GM18873 (cell line): ENCODE measurements at regions not wholly inside any gene's neighbourhood (a gene's known extent, or its start where the extent isn't known, plus 50 kb on each side); places are given as distances from the start of the nearest gene placed in this dataset.
"Not testable (repeated sequence)": the region's sequence is repeated elsewhere in the genome, so short reads cannot be mapped to it uniquely, and the experiment has no call there.

Experiments
- ATAC-seq: cut with Tn5 transposase; IDR thresholded peaks from one replicate; pipeline ENCODE4 v1.9.1; 2021; ENCODE audit warnings: mild to moderate bottlenecking, moderate library complexity, moderate number of reproducible peaks; ENCODE audit not compliant: unreplicated experiment, low FRiP score

DNA sequence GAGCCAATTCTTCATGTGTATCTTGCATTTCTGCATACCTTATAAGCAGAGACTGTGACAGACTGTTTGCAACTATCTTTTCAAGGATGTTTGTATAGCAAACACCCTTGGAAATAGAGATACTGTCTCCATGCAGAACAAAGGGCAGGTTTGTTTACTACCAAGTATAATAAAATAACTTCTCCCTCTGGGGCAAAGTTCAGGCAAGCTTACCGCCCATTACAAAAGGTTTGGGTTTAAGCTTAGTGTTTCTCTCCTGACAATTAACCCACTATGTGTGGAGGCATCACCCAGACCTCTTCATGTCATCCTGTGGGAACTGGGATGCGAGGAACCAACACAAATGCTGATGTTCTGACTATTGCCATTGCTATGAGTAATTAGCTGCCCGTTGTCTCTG lies 479.1 kb upstream of the ZMIZ1 start:
- ATAC-seq = no peak

DNA sequence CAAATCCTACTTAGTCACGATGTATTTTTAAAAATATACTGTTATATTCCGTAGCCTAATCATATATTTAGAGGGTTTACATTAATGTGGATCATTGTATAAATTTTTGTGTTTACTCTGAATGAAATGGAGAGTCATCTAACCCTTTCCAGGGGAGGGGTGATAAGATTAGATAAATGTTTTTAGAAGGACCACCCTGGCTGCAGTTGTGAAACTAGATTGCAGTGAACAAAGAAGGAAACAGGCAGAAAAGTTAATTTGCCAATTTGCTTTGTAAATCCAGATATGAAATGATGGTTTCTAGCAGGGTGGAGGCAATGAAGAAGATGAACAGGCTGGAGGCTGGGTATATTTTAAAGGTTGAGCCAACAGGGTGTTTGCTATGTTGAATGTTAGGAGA lies 477.7 kb upstream of the ZMIZ1 start:
- no peak for ATAC-seq

- no peak for ATAC-seq
These were observed 474.1 kb upstream of the ZMIZ1 start for GRCh38 chr10:78594559-78595268.

GRCh38 chr10:78595269-78595619 lies 473.5 kb upstream of the ZMIZ1 start:
- no peak for ATAC-seq

- ATAC-seq = no peak
These were observed 472.2 kb upstream of the ZMIZ1 start for GRCh38 chr10:78596556-78596955.

DNA sequence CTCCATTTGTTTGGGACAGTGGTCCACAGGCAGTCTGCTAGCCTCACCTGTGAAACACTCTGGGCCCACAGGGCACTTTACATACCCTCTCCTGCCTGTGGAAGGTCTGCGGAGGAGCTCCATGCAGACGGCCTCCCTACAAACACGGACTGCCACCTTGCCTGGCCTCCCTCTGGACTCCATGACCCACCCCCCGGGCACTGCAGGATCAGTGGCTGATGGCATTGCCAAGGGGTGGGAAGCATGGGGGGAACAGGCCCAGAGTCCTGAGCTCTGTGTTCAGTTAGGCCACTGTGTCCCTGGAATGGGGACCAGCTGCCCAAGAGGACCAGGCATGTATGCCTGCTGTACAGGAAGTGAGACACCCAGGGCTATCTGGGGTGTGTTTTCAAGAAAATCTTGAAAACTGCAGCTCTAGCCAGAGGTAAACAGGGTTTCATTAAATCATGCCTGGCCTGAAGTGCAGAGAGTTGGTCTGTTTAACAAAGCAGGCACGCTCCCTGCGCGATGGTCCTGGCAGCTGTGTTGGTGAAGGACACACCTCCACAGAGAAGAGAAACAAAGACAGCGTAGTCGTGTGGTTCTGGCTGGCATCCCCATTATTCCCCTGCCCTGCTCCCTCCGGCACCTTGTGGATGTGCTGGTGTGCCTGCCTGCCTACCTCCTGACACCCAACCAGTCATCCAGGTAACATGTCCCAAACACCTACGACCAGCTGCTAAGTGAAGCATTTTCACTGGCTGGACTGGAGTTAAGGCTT lies 470.8 kb upstream of the ZMIZ1 start:
- ATAC-seq = no peak

GRCh38 chr10:78599122-78599853 lies 469.5 kb upstream of the ZMIZ1 start:
- ATAC-seq = no peak

GRCh38 chr10:78600121-78600665 lies 468.6 kb upstream of the ZMIZ1 start:
- ATAC-seq = no peak

DNA sequence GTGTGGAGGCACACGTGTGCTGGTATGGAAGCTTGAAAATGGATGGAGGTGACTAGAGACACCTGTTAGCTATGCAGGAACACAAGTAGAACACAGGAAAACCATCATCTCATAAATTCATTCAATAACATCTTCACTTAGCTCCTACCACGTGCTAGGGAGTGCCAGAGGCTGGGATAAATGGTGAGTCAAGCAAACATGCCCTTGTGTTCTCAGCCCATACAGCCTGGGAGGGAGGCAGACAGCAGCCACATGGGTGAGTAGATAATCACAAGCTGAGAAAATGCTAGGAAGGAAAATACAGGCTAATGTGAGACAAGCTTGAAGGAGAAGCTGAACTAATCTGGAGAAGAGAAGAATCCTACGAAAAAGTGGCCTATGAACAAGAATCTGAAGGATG lies 468.0 kb upstream of the ZMIZ1 start:
- ATAC-seq = no peak

GRCh38 chr10:78602201-78602932 lies 466.4 kb upstream of the ZMIZ1 start:
- ATAC-seq = no peak

DNA sequence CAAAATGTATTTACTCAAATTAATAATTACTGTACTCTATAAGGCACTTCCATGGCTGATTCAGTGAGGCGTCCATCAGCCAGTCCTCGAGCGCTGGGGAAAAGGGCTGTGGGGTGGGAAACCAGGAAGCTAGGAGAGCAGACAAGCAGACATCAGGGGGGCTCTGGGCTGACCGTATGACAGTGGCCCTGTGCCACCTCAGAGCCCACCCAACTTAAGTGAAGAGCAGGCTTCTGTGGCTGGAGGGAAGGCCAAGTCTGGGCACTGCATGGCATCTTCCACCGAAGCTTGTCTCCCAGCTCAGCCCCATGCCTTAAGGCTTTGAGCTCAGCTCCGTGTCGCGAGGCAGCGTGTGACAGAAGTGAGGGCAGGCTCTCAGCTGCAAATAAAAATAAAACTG lies 464.5 kb upstream of the ZMIZ1 start:
- ATAC-seq = no peak

GRCh38 chr10:78604721-78605120 lies 464.0 kb upstream of the ZMIZ1 start:
- no peak for ATAC-seq

- no peak for ATAC-seq
These were observed 462.9 kb upstream of the ZMIZ1 start for GRCh38 chr10:78605800-78606350.

DNA sequence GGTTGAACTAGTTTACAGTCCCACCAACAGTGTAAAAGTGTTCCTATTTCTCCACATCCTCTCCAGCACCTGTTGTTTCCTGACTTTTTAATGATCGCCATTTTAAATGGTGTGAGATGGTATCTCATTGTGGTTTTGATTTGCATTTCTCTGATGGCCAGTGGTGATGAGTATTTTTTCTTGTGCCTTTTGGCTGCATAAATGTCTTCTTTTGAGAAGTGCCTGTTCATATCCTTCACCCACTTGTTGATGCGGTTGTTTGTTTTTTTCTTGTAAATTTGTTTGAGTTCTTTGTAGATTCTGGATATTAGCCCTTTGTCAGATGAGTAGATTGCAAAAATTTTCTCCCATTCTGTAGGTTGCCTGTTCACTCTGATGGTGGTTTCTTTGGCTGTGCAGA lies 462.0 kb upstream of the ZMIZ1 start:
- not testable (repeated sequence) for ATAC-seq

DNA sequence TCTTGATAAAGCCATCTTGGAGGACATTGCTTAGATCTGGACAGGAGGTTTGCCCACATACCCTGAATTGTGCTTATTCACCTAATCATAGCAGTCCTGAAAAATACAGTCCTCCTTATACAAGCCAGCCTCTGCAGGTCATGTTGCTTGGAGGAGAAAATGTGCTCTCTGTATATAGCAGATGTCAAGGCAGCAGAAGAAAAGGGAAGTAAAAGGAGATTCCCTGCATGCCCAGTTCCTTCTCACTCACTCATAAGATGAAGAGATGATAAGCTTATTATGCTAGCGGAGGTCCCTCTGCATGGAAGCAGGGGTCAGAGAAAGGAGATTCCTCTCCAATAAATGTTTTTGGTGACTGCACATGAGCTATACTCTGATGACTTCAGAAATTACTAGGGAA lies 458.8 kb upstream of the ZMIZ1 start:
- ATAC-seq = no peak

DNA sequence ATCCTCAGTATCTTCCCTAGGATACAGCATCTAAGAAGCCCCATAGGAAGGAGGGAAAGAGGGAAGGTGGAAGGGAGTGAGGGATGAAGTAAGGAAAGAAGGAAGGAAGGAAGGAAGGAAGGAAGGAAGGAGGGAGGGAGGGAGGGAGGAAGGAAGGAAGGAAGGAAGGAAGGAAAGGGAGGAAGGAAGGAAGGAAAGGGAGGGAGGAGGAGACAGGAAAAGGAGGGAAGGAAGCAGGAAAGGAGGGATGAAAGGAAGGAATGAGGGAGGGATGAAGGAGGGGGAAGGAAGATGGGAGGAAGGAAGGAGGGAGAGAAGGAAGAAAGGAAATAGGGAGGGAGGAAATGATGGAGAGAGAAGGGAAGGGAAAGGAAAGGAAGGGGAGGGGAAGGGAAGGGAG lies 455.6 kb upstream of the ZMIZ1 start:
- ATAC-seq = no peak

GRCh38 chr10:78614267-78614666 lies 454.5 kb upstream of the ZMIZ1 start:
- ATAC-seq = no peak

DNA sequence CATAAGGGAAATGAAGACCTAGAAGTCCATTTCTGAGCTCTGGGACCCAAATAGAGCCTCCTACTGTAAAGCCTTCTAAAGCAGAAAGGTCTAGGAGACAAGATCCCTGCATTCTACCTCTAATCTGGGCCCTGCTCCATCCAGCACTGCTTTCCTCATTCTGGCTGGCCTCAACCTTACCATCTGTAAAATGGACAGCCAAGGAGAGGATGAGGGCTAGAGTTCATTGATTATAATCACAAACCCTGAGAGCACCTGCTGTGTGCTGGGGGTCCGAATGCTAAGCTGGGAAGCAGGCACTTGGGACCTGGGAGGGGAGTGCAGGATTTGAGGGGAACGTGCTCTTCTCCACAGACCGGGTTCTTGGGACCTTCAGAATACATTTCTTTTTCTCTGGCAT lies 454.0 kb upstream of the ZMIZ1 start:
- no peak for ATAC-seq

- no peak for ATAC-seq
These were observed 452.6 kb upstream of the ZMIZ1 start for GRCh38 chr10:78616125-78616695.

DNA sequence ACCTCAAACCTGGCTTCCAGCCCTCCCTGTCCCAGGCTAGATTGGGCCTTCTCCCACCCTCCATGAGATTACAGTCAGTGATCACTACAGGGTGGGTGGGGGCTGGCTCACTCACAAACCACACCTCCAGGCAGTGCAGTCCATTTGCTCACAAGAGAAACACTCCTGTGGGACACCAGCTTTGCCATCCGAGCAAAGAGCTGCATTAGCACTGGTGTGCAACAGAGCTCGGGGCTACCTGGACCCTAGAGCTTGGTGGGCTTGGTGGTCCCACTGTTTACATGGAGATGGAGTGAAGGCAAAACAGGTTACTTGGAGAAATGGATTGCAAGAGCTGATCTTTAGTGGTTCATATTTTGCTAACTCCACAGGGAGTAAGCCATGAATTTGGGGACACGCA lies 451.7 kb upstream of the ZMIZ1 start:
- no peak for ATAC-seq
